Activated naive CD8-positive, alpha-beta T cell treated with anti-CD3 and anti-CD28 coated beads for 36 hours (primary cell): ENCODE measurements at regions not wholly inside any gene's neighbourhood (a gene's known extent, or its start where the extent isn't known, plus 50 kb on each side); places are given as distances from the start of the nearest gene placed in this dataset.

Experiments used
- DNase-seq: peaks from one replicate; pipeline ENCODE4 v3.0.0; 2021
- H3K27ac Mint-ChIP-seq: one replicate; pipeline ENCODE4 v1.8.0; 2022; ENCODE audit warnings: mild to moderate bottlenecking, moderate library complexity, mixed read lengths
- H3K27me3 Mint-ChIP-seq: one replicate; pipeline ENCODE4 v1.8.0; 2022; ENCODE audit warnings: mild to moderate bottlenecking, mixed read lengths
- H3K36me3 Mint-ChIP-seq: one replicate; pipeline ENCODE4 v1.8.0; 2021; ENCODE audit warnings: mild to moderate bottlenecking, mixed read lengths
- H3K4me1 Mint-ChIP-seq: one replicate; pipeline ENCODE4 v1.8.0; 2021; ENCODE audit warnings: mixed read lengths
- H3K4me3 Mint-ChIP-seq: one replicate; pipeline ENCODE4 v1.8.0; 2022; ENCODE audit warnings: mild to moderate bottlenecking, moderate library complexity, mixed read lengths
- H3K9me3 Mint-ChIP-seq: one replicate; pipeline ENCODE4 v1.8.0; 2022; ENCODE audit warnings: mixed read lengths

- Mint-ChIP-seq H3K4me1 (no peaks in the 10 kb centered on the region), H3K36me3 (no peaks in the 10 kb centered on the region), H3K4me3 (no peak overlapping the region), H3K27ac (no peak overlapping the region), H3K27me3 (no peaks in the 10 kb centered on the region), H3K9me3 (peaks cover 5% of the 10 kb centered on the region)
- DNase-seq, result no peak
Measured at GRCh38 chr10:36515319-36515718, 610.1 kb upstream of the ANKRD30A start.

GRCh38 chr10:36507715-36508114 lies 617.7 kb upstream of the ANKRD30A start:
- no peak overlapping the region for H3K4me3 Mint-ChIP-seq
- no peak overlapping the region for H3K27ac Mint-ChIP-seq
- no peak for DNase-seq
- H3K27me3 Mint-ChIP-seq, result no peaks in the 10 kb centered on the region
- no peaks in the 10 kb centered on the region for H3K36me3 Mint-ChIP-seq
- H3K4me1 Mint-ChIP-seq, result no peaks in the 10 kb centered on the region
- peaks cover 3% of the 10 kb centered on the region for H3K9me3 Mint-ChIP-seq

- H3K27ac Mint-ChIP-seq, result no peak overlapping the region
- H3K4me3 Mint-ChIP-seq, result no peak overlapping the region
- no peaks in the 10 kb centered on the region for H3K36me3 Mint-ChIP-seq
- H3K4me1 Mint-ChIP-seq, result no peaks in the 10 kb centered on the region
- no peak for DNase-seq
- peaks cover 3% of the 10 kb centered on the region for H3K9me3 Mint-ChIP-seq
- no peaks in the 10 kb centered on the region for H3K27me3 Mint-ChIP-seq
Measured at GRCh38 chr10:36506697-36507496, 618.5 kb upstream of the ANKRD30A start.

- Mint-ChIP-seq H3K27ac (no peak overlapping the region), H3K9me3 (peaks cover 3% of the 10 kb centered on the region), H3K4me1 (no peaks in the 10 kb centered on the region), H3K4me3 (no peak overlapping the region), H3K27me3 (no peaks in the 10 kb centered on the region), H3K36me3 (no peaks in the 10 kb centered on the region)
- no peak for DNase-seq
Measured at GRCh38 chr10:36506261-36506660, 619.1 kb upstream of the ANKRD30A start.

- Mint-ChIP-seq H3K4me3 (no peak overlapping the region), H3K27me3 (no peaks in the 10 kb centered on the region), H3K9me3 (peaks cover 3% of the 10 kb centered on the region), H3K27ac (no peak overlapping the region), H3K36me3 (no peaks in the 10 kb centered on the region), H3K4me1 (no peaks in the 10 kb centered on the region)
- DNase-seq, result no peak
Measured at GRCh38 chr10:36504758-36505157, 620.6 kb upstream of the ANKRD30A start.

- Mint-ChIP-seq H3K27me3 (no peaks in the 10 kb centered on the region), H3K4me1 (no peaks in the 10 kb centered on the region), H3K36me3 (no peaks in the 10 kb centered on the region), H3K4me3 (no peak overlapping the region), H3K9me3 (peaks cover 4% of the 10 kb centered on the region), H3K27ac (no peak overlapping the region)
- no peak for DNase-seq
Measured at GRCh38 chr10:36500266-36500665, 625.1 kb upstream of the ANKRD30A start.

GRCh38 chr10:36499693-36500092 lies 625.7 kb upstream of the ANKRD30A start:
- H3K4me1 Mint-ChIP-seq, result no peaks in the 10 kb centered on the region
- H3K27me3 Mint-ChIP-seq, result no peaks in the 10 kb centered on the region
- no peaks in the 10 kb centered on the region for H3K36me3 Mint-ChIP-seq
- DNase-seq, result no peak
- no peak overlapping the region for H3K27ac Mint-ChIP-seq
- peaks cover 6% of the 10 kb centered on the region for H3K9me3 Mint-ChIP-seq
- no peak overlapping the region for H3K4me3 Mint-ChIP-seq

- Mint-ChIP-seq H3K27ac (no peak overlapping the region), H3K4me1 (no peaks in the 10 kb centered on the region), H3K4me3 (no peak overlapping the region), H3K9me3 (peaks cover 3% of the 10 kb centered on the region), H3K27me3 (no peaks in the 10 kb centered on the region), H3K36me3 (no peaks in the 10 kb centered on the region)
- DNase-seq, result no peak
Measured at GRCh38 chr10:36496758-36497157, 628.6 kb upstream of the ANKRD30A start.

GRCh38 chr10:36494371-36494770 lies 631.0 kb upstream of the ANKRD30A start:
- no peaks in the 10 kb centered on the region for H3K4me1 Mint-ChIP-seq
- no peaks in the 10 kb centered on the region for H3K27me3 Mint-ChIP-seq
- peaks cover 3% of the 10 kb centered on the region for H3K9me3 Mint-ChIP-seq
- no peak overlapping the region for H3K27ac Mint-ChIP-seq
- no peak overlapping the region for H3K4me3 Mint-ChIP-seq
- H3K36me3 Mint-ChIP-seq, result no peaks in the 10 kb centered on the region
- no peak for DNase-seq

- Mint-ChIP-seq H3K9me3 (peaks cover 2% of the 10 kb centered on the region), H3K27me3 (no peaks in the 10 kb centered on the region), H3K4me1 (no peaks in the 10 kb centered on the region), H3K36me3 (no peaks in the 10 kb centered on the region), H3K4me3 (no peak overlapping the region), H3K27ac (no peak overlapping the region)
- DNase-seq, result no peak
Measured at GRCh38 chr10:36493516-36493880, 631.9 kb upstream of the ANKRD30A start.

GRCh38 chr10:36492590-36493515 lies 632.5 kb upstream of the ANKRD30A start:
- no peaks in the 10 kb centered on the region for H3K36me3 Mint-ChIP-seq
- H3K27me3 Mint-ChIP-seq, result no peaks in the 10 kb centered on the region

GRCh38 chr10:36491926-36492325 lies 633.5 kb upstream of the ANKRD30A start:
- Mint-ChIP-seq H3K27me3 (no peaks in the 10 kb centered on the region), H3K27ac (no peak overlapping the region), H3K9me3 (peaks cover 2% of the 10 kb centered on the region), H3K36me3 (no peaks in the 10 kb centered on the region), H3K4me1 (no peaks in the 10 kb centered on the region), H3K4me3 (no peak overlapping the region)
- no peak for DNase-seq

More at GRCh38 chr10:36492590-36493515, 632.5 kb upstream of the ANKRD30A start:
- no peak overlapping the region for H3K27ac Mint-ChIP-seq
- H3K4me3 Mint-ChIP-seq, result no peak overlapping the region
- H3K9me3 Mint-ChIP-seq, result peaks cover 2% of the 10 kb centered on the region
- DNase-seq, result no peak
- H3K4me1 Mint-ChIP-seq, result no peaks in the 10 kb centered on the region

GRCh38 chr10:36489611-36490228 lies 635.7 kb upstream of the ANKRD30A start:
- no peak for DNase-seq
- Mint-ChIP-seq H3K27ac (no peak overlapping the region), H3K9me3 (peaks cover under 1% of the 10 kb centered on the region), H3K27me3 (no peaks in the 10 kb centered on the region), H3K36me3 (no peaks in the 10 kb centered on the region), H3K4me3 (no peak overlapping the region), H3K4me1 (no peaks in the 10 kb centered on the region)

GRCh38 chr10:36489181-36489580 lies 636.2 kb upstream of the ANKRD30A start:
- H3K36me3 Mint-ChIP-seq, result no peaks in the 10 kb centered on the region
- no peaks in the 10 kb centered on the region for H3K27me3 Mint-ChIP-seq
- no peak overlapping the region for H3K27ac Mint-ChIP-seq
- no peaks in the 10 kb centered on the region for H3K4me1 Mint-ChIP-seq
- DNase-seq, result no peak
- H3K9me3 Mint-ChIP-seq, result no peaks in the 10 kb centered on the region
- H3K4me3 Mint-ChIP-seq, result no peak overlapping the region

GRCh38 chr10:36488579-36488978 lies 636.8 kb upstream of the ANKRD30A start:
- H3K27me3 Mint-ChIP-seq, result no peaks in the 10 kb centered on the region
- no peaks in the 10 kb centered on the region for H3K9me3 Mint-ChIP-seq
- H3K4me3 Mint-ChIP-seq, result no peak overlapping the region
- DNase-seq, result no peak
- H3K27ac Mint-ChIP-seq, result no peak overlapping the region
- no peaks in the 10 kb centered on the region for H3K4me1 Mint-ChIP-seq
- no peaks in the 10 kb centered on the region for H3K36me3 Mint-ChIP-seq
